A549 (cell line): ENCODE measurements at regions not wholly inside any gene's neighbourhood (a gene's known extent, or its start where the extent isn't known, plus 50 kb on each side); places are given as distances from the start of the nearest gene placed in this dataset.

ENCODE experiments used
- RCOR1 ChIP-seq: fragments of 150-350 bp; IDR thresholded peaks from 2 replicates; pipeline ENCODE4 v1.6.1; 2014; ENCODE audit warnings: antibody characterized with exemption, low read length, low read depth
- TF ChIP-seq, protein P1 (sequence below): fragments of >200 bp; sonication (Bioruptor Twin); formaldehyde crosslinking; IDR thresholded peaks from 3 replicates; pipeline ENCODE4 v1.5.1; 2016

DNA sequence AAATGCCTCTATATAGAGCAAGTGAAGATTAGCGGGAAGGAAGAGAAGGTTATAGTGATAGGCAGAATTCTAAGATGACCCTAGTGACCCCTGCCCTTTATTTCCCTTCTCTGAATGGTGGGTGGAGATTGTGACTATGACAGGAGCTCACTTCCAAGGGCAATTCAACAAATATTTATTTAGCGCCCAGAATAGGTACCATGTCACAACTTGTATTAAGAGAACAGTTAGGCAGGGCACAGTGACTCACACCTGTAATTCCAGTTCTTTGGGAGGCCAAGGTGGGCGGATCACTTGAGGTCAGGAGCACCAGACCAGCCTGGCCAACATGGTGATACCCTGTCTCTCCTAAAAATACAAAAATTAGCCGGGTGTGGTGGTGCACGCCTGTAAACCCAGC, 236.0 kb upstream of the POGK start:
- TF ChIP-seq, protein P1, sequence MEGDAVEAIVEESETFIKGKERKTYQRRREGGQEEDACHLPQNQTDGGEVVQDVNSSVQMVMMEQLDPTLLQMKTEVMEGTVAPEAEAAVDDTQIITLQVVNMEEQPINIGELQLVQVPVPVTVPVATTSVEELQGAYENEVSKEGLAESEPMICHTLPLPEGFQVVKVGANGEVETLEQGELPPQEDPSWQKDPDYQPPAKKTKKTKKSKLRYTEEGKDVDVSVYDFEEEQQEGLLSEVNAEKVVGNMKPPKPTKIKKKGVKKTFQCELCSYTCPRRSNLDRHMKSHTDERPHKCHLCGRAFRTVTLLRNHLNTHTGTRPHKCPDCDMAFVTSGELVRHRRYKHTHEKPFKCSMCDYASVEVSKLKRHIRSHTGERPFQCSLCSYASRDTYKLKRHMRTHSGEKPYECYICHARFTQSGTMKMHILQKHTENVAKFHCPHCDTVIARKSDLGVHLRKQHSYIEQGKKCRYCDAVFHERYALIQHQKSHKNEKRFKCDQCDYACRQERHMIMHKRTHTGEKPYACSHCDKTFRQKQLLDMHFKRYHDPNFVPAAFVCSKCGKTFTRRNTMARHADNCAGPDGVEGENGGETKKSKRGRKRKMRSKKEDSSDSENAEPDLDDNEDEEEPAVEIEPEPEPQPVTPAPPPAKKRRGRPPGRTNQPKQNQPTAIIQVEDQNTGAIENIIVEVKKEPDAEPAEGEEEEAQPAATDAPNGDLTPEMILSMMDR = no peak
- no peak for TF ChIP-seq RCOR1
